OCI-LY7 (cell line): ENCODE measurements at regions not wholly inside any gene's neighbourhood (a gene's known extent, or its start where the extent isn't known, plus 50 kb on each side); places are given as distances from the start of the nearest gene placed in this dataset.

Experiments
- BruUV-seq: library from RNA; stranded (reverse); fragments of 400-500 nt; replicated peaks from 2 replicates; lab custom pipeline; 2021; lab: Mats Ljungman, UMichigan
- CTCF ChIA-PET: fragments of 300-600 bp; sonication (Branson Sonifier 250); formaldehyde crosslinking; loops from one replicate; lab custom pipeline; 2022; ENCODE audit warnings: antibody characterized with exemption; ENCODE audit not compliant: unreplicated experiment; lab: Charles Lee
- POLR2A ChIA-PET: fragments of 300-600 bp; sonication (Branson Sonifier 250); formaldehyde crosslinking; loops from one replicate; lab custom pipeline; 2022; ENCODE audit warnings: antibody characterized with exemption; lab: Charles Lee
- DNase-seq: peaks from one replicate; pipeline ENCODE4 v3.0.0-alpha.2; 2015; ENCODE audit warnings: low spot score
- H2AFZ ChIP-seq: fragments of 200-600 bp; sonication (generic), shearing (Covaris generic); 2 replicates; pipeline ENCODE4 v1.6.1; 2014; ENCODE audit warnings: mild to moderate bottlenecking, antibody characterized with exemption, low read length, moderate library complexity
- H3K27ac ChIP-seq: fragments of 200-600 bp; sonication (generic); 2 replicates; pipeline ENCODE4 v1.5.1; 2014; ENCODE audit warnings: mixed run types, low read depth, mild to moderate bottlenecking, moderate library complexity, low read length, inconsistent platforms; ENCODE audit not compliant: poor library complexity, severe bottlenecking
- H3K36me3 ChIP-seq: fragments of 200-600 bp; sonication (generic); 2 replicates; pipeline ENCODE4 v1.6.1; 2014; ENCODE audit warnings: mild to moderate bottlenecking, antibody characterized with exemption, low read length, moderate library complexity, mixed read lengths; ENCODE audit not compliant: insufficient read depth
- H3K4me1 ChIP-seq: fragments of 200-600 bp; sonication (generic); 2 replicates; pipeline ENCODE4 v1.5.1; 2014; ENCODE audit warnings: mild to moderate bottlenecking, low read length; ENCODE audit not compliant: insufficient read depth, poor library complexity, severe bottlenecking
- H3K4me2 ChIP-seq: fragments of 200-600 bp; sonication (generic); 2 replicates; pipeline ENCODE4 v1.6.1; 2014; ENCODE audit warnings: mild to moderate bottlenecking, low read length
- H3K4me3 ChIP-seq: fragments of 200-600 bp; sonication (generic); 2 replicates; pipeline ENCODE4 v1.5.1; 2014; ENCODE audit warnings: mild to moderate bottlenecking, low read depth, low read length; ENCODE audit not compliant: poor library complexity, severe bottlenecking
- H3K79me2 ChIP-seq: fragments of 200-600 bp; sonication (generic); 2 replicates; pipeline ENCODE4 v1.6.1; 2016; ENCODE audit warnings: low read depth, mild to moderate bottlenecking, low read length, moderate library complexity, mixed read lengths; ENCODE audit not compliant: insufficient read depth
- H3K9me2 ChIP-seq: fragments of 200-600 bp; sonication (generic); 2 replicates; pipeline ENCODE4 v1.6.1; 2016; ENCODE audit warnings: mild to moderate bottlenecking, low read length, mixed read lengths; ENCODE audit not compliant: insufficient read depth
- H3K9me3 ChIP-seq: fragments of 200-600 bp; sonication (generic); 2 replicates; pipeline ENCODE4 v1.6.1; 2014; ENCODE audit warnings: mild to moderate bottlenecking, mixed run types, low read length, mixed read lengths
- H4K20me1 ChIP-seq: fragments of 200-600 bp; sonication (generic); 2 replicates; pipeline ENCODE4 v1.6.1; 2014; ENCODE audit warnings: mild to moderate bottlenecking, antibody characterized with exemption, low read length, moderate library complexity, mixed read lengths; ENCODE audit not compliant: insufficient read depth
- CTCF ChIP-seq: fragments of 200-600 bp; sonication (generic); conservative IDR thresholded peaks from 2 replicates; pipeline ENCODE4 v1.5.1; 2014; ENCODE audit warnings: mild to moderate bottlenecking, antibody characterized with exemption, low read length, moderate library complexity, mixed read lengths
- EZH2phosphoT487 ChIP-seq: fragments of 200-600 bp; sonication (generic); IDR thresholded peaks from 2 replicates; pipeline ENCODE4 v1.6.1; 2018; ENCODE audit warnings: low read depth, borderline replicate concordance, mild to moderate bottlenecking, mixed run types, antibody characterized with exemption, low read length, moderate library complexity, mixed read lengths
- intact Hi-C: fragments of 100-400 bp; cut with micrococcal nuclease; formaldehyde crosslinking; loops from one replicate; pipeline ENCODE4 v1.10.0; 2022; ENCODE audit not compliant: unreplicated experiment

GRCh38 chr3:148532774-148533173, 164.9 kb upstream of the AGTR1 start:
- no TSS peak for BruUV-seq
- Histone ChIP-seq H3K4me1 (no peaks in the 10 kb centered on the region), H3K4me3 (no peak overlapping the region), H3K79me2 (no peaks in the 10 kb centered on the region), H2AFZ (no peak overlapping the region), H3K4me2 (no peak overlapping the region), H3K27ac (no peak overlapping the region), H4K20me1 (no peaks in the 10 kb centered on the region), H3K9me2 (no peaks in the 10 kb centered on the region), H3K9me3 (no peaks in the 10 kb centered on the region), H3K36me3 (no peaks in the 10 kb centered on the region)
- CTCF ChIA-PET, result no interaction called here
- intact Hi-C loops, result no loop called here
- POLR2A ChIA-PET, result no interaction called here
- DNase-seq, result no peak
- TF ChIP-seq CTCF (no peak), EZH2phosphoT487 (no peak)

GRCh38 chr3:148534089-148534988, 163.4 kb upstream of the AGTR1 start:
- H3K27ac ChIP-seq, result no peak overlapping the region
- no TSS peak for BruUV-seq
- H3K4me1 ChIP-seq, result no peaks in the 10 kb centered on the region
- ChIA-PET POLR2A (interaction anchor here (0.6 kb wide), 1 partner anchor 619 kb away, joined by 3 read pairs; no protein-coding TSS in a partner anchor), CTCF (no interaction called here)
- H3K9me3 ChIP-seq, result no peaks in the 10 kb centered on the region
- no peaks in the 10 kb centered on the region for H3K79me2 ChIP-seq
- no peak overlapping the region for H3K4me2 ChIP-seq
- no peaks in the 10 kb centered on the region for H3K36me3 ChIP-seq
- TF ChIP-seq CTCF (no peak), EZH2phosphoT487 (no peak)
- no peaks in the 10 kb centered on the region for H4K20me1 ChIP-seq
- no peak overlapping the region for H2AFZ ChIP-seq
- no peak overlapping the region for H3K4me3 ChIP-seq
- no peaks in the 10 kb centered on the region for H3K9me2 ChIP-seq
- no peak for DNase-seq
- intact Hi-C loops, result no loop called here

- Histone ChIP-seq H3K27ac (no peak overlapping the region), H4K20me1 (no peaks in the 10 kb centered on the region), H3K9me2 (no peaks in the 10 kb centered on the region), H3K36me3 (no peaks in the 10 kb centered on the region), H3K4me2 (no peak overlapping the region), H3K4me3 (no peak overlapping the region), H3K9me3 (no peaks in the 10 kb centered on the region), H3K79me2 (no peaks in the 10 kb centered on the region), H3K4me1 (no peaks in the 10 kb centered on the region), H2AFZ (no peak overlapping the region)
- ChIA-PET POLR2A (no interaction called here), CTCF (no interaction called here)
- no peak for DNase-seq
- no TSS peak for BruUV-seq
- intact Hi-C loops, result no loop called here
- no peak for TF ChIP-seq CTCF
- no peak for TF ChIP-seq EZH2phosphoT487
These were observed 162.7 kb upstream of the AGTR1 start for GRCh38 chr3:148535001-148535400.
